Coronary artery (tissue), 2 donors: ENCODE measurements at regions not wholly inside any gene's neighbourhood (a gene's known extent, or its start where the extent isn't known, plus 50 kb on each side); places are given as distances from the start of the nearest gene placed in this dataset.
A peak's percentile ranks its signal among the peaks of the same experiment; 100 is the strongest.

Experiments
- DNase-seq: peaks from one replicate; pipeline ENCODE4 v3.0.0-alpha.2; 2017; ENCODE audit warnings: low spot score
- H3K27ac ChIP-seq, 2 donors: fragments of 200-600 bp; sonication (generic); one replicate each; pipeline ENCODE4 v1.5.1; 2016 to 2019
- H3K4me3 ChIP-seq: fragments of 200-600 bp; sonication (generic); 2 replicates; pipeline ENCODE4 v1.5.1; 2016; ENCODE audit warnings: mild to moderate bottlenecking, moderate library complexity
- TF ChIP-seq, protein P1 (sequence below): fragments of 200-600 bp; sonication (generic); IDR thresholded peaks from one replicate; pipeline ENCODE4 v1.5.1; 2019; ENCODE audit warnings: antibody characterized with exemption

DNA sequence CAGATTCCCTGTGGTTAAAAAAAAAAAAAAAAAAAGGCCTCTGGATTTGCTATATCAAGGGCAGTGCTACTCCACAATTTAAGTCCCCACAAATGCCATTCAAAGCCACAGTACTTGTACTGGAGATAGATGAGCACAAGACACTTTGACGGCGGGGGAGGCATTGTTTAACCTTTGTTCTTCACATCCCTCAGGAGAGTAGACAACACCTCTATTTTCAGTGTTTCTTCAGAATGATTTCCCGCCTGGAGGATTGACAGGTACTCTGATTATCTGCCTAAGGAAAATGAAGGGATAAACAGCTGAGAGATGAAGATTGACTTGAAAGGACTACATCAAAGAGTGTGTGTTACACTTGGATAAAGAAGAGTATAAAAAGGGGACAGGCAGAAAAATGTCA lies 58.7 kb downstream of the OTOL1 start:
- H3K27ac ChIP-seq: no peak overlapping the region
- H3K4me3 ChIP-seq: no peak overlapping the region
- DNase-seq: no peak
- TF ChIP-seq, protein P1, sequence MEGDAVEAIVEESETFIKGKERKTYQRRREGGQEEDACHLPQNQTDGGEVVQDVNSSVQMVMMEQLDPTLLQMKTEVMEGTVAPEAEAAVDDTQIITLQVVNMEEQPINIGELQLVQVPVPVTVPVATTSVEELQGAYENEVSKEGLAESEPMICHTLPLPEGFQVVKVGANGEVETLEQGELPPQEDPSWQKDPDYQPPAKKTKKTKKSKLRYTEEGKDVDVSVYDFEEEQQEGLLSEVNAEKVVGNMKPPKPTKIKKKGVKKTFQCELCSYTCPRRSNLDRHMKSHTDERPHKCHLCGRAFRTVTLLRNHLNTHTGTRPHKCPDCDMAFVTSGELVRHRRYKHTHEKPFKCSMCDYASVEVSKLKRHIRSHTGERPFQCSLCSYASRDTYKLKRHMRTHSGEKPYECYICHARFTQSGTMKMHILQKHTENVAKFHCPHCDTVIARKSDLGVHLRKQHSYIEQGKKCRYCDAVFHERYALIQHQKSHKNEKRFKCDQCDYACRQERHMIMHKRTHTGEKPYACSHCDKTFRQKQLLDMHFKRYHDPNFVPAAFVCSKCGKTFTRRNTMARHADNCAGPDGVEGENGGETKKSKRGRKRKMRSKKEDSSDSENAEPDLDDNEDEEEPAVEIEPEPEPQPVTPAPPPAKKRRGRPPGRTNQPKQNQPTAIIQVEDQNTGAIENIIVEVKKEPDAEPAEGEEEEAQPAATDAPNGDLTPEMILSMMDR: no peak

DNA sequence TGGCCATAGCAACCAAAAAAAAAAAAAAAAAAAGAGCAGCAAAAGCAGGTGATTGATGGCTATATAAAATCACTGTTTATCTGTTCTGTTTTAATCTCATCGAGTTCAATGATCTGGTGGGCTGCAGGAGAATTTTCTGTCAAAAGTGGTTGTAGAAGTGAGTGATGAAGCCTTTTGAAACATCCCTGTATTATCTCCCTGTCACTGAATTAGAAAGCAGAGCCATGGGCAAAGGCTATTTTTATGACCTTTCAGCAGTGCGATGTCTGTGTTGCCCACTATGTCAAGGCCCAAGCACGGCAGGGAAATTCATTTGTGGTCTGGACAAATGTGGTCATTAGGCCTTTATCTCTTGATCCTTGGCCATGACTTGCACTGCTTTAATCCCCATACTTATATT lies 59.9 kb downstream of the OTOL1 start:
- DNase-seq: no peak
- H3K4me3 ChIP-seq: no peak overlapping the region
- TF ChIP-seq, protein P1: no peak
- H3K27ac ChIP-seq: no peak overlapping the region

DNA sequence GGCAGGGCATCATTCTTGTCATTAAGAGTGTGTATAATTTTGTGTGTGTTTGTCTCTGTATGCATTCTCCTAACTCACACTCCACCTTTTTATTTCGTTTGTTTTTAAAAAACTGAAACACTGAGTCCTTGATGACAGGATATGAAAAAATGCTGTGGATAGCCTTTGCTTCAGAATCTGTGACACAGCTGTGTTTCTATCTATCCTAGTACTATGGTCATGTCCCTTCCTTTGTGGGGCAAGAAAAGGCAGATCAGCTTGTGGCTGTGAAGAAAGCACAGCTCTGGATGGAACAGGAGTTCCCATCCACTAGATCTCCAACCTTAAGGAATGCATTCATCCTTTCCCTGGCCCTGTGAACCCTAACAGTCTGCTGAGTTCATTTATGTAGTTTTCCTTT lies 60.3 kb downstream of the OTOL1 start:
- no peak overlapping the region for H3K27ac ChIP-seq
- no peak for DNase-seq
- TF ChIP-seq, protein P1: no peak
- H3K4me3 ChIP-seq: no peak overlapping the region

DNA sequence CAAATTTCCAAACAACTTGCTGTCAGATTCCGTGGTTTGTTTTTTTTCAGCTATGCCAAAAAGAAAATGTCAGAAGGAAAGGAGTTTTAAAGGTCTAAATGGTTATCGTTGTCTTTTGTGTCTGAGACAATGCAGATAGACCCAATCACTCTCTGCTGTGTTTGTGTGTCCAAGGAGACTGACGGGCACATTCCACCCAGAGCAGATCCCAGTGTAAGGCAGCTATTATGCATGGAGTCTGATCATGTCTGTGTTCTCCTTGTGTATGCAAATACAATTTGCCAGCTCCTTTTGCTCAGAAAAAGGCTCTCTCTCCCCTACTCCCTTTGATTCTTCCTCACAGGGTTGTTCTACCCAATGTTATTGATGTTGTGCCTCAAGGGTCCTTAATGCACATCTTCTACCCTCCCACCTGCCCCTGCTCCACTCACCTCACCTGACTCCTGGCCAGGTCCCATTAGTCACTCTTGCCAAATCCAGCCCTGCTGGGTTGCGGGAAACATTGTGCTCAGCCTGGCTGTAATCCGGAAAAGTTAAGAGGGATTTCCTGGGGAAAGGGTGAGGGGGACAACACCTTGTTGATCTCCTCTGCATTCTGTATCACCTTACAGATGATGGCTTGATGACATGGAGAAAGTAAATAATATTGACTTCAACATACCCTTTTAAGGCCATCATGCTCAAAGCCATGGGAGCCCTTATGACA lies 61.0 kb downstream of the OTOL1 start:
- H3K4me3 ChIP-seq: no peak overlapping the region
- TF ChIP-seq, protein P1: no peak
- no peak for DNase-seq
- H3K27ac ChIP-seq: no peak overlapping the region

DNA sequence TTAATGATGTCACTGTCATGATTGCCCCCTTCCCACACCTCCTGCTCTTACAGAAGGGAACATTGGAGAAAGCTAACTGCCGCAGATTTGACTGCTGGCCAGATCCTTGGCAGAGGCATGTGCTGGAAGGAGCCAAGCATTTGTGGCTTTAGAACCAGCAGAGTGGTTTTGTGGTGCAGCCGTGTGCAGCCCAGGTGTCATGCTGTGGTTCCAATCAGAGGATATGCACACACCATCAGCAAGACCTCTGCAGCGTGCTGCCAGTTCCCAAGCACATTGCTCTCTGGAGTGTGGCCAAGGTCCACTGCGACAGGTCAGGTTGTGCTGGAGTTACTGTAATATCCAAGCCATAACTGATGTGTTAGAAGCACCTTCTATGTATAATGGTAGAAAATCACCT lies 61.6 kb downstream of the OTOL1 start:
- Histone ChIP-seq H3K27ac (no peak overlapping the region), H3K4me3 (no peak overlapping the region)
- TF ChIP-seq, protein P1: no peak
- DNase-seq: no peak

DNA sequence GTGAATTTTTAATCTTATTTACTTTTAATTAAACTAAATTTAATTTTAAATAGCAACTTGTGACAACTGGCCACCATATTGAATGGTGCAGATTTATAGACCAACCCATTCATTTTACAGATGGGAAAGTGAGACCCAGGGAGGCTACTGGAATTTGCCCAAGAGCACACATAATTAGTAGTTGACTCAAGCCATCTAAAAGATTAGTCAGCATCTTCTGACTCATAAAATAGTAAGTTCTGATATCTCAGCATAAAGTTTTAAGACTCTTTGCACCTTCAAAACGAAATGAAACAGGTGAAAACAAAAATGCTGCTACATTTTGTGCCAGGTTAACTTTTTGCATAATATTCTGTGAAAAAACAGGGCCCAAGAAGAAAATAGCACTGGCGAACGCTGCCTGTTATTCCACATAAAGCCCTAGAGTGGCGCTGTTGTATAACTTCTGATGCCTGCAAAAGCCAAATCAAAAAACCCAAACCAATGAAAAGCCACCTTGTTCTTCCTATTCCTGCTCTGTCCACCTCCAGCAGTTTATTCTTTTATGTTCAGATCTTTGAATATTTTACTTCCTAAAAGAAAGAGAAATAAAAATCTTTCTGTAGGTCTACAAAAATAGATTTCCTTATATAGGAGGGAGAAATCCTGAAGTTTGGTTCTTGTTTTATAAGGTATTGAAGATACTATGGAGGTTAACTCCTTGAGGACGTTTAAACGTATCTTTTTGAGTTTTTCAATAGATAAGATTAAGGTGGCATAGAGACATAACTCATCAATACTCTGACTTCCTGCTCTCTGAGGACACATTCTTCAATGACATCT lies 62.8 kb downstream of the OTOL1 start:
- no peak overlapping the region for H3K27ac ChIP-seq
- no peak for DNase-seq
- TF ChIP-seq, protein P1: peak; percentile 36
- H3K4me3 ChIP-seq: no peak overlapping the region
